ENCODE measurements at regions not wholly inside any gene's neighbourhood (a gene's known extent, or its start where the extent isn't known, plus 50 kb on each side); places are given as distances from the start of the nearest gene placed in this dataset.

DNA sequence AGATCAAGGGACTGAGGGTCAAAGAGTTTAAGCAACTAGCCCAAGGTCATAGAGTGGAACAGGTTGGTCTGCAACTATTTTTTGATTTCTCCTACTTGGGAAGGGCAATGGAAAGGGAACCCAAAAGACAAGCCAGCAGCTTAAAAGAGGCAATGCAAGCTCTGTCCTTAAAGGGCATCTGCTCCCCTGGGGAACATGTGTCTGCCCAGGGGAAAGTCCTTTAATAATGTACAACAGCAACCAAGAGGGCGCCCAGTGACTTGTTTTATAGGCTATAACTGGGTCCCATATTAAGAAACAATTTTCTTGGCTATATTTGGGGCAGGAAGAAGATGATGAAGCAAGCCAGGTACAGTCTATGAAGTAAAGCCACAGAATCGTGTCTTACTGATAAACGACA, 54.7 kb upstream of the RBM47 start:
- TF ChIP-seq, protein P1, sequence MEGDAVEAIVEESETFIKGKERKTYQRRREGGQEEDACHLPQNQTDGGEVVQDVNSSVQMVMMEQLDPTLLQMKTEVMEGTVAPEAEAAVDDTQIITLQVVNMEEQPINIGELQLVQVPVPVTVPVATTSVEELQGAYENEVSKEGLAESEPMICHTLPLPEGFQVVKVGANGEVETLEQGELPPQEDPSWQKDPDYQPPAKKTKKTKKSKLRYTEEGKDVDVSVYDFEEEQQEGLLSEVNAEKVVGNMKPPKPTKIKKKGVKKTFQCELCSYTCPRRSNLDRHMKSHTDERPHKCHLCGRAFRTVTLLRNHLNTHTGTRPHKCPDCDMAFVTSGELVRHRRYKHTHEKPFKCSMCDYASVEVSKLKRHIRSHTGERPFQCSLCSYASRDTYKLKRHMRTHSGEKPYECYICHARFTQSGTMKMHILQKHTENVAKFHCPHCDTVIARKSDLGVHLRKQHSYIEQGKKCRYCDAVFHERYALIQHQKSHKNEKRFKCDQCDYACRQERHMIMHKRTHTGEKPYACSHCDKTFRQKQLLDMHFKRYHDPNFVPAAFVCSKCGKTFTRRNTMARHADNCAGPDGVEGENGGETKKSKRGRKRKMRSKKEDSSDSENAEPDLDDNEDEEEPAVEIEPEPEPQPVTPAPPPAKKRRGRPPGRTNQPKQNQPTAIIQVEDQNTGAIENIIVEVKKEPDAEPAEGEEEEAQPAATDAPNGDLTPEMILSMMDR (optimal IDR thresholded peaks at IDR 0.05 in 1 of 3, IDR thresholded peaks at IDR 0.05 in 1 of 3, conservative IDR thresholded peaks at IDR 0.05 in 1 of 3; ENCODE audit: extremely low read depth in 1 of 3, insufficient read depth in 2 of 3, low read length in 3 of 3): no peak
- no peak for TF ChIP-seq EZH2 (IDR thresholded peaks at IDR 0.05; ENCODE audit: low read length)

Measured in keratinocyte (primary cell).